GM19452 (cell line): ENCODE measurements at regions not wholly inside any gene's neighbourhood (a gene's known extent, or its start where the extent isn't known, plus 50 kb on each side); places are given as distances from the start of the nearest gene placed in this dataset.

Source experiments
- ATAC-seq: cut with Tn5 transposase; IDR thresholded peaks from one replicate; pipeline ENCODE4 v1.9.1; 2021; ENCODE audit not compliant: unreplicated experiment

- ATAC-seq, result no peak
Observed at GRCh38 chr4:33171873-33172525, 2451.8 kb downstream of the PCDH7 start.

DNA sequence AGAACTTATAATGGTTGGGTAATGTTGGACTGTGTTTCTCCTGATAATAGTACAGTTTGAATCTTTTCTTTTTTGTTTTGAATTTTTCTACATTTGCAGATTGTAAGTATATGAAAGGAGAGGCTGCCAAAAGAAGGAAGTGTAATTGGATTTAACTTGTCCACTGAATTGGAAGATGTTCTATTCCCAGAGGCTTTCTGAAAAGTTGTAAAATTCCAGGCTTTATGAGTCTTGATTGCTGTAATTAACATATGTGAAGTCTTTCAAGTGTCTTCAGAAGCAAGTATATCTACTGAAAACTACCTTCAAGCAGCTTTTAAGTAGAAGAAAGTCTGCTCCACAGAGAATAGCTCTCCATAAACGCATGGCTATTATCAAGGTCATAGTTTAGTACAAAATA, 2456.4 kb downstream of the PCDH7 start:
- no peak for ATAC-seq

GRCh38 chr4:33184657-33185290, 2464.6 kb downstream of the PCDH7 start:
- peak; percentile 95 for ATAC-seq

GRCh38 chr4:33187035-33187434, 2466.9 kb downstream of the PCDH7 start:
- ATAC-seq, result peak; percentile 47

DNA sequence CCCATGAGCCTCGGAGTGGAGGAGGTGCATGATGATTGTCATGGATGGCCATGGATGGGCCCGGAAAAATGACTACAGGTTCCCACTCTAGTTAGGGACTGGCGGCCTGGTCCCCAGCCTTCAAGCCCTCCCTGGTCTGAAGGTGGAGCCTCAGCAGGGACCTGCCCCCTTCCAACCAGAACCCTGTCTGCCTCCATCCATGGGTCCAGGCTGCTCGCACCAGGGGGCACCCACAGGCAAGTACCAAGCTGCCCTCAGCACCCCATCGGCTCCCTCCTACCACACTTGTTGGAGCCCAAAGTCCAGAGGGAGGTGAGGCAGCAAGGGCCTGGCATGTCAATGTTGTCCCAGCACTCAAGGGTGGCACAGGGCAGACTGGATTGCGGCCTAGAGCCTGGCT, 2468.6 kb downstream of the PCDH7 start:
- ATAC-seq, result no peak

- no peak for ATAC-seq
Observed at GRCh38 chr4:33189169-33189568, 2469.0 kb downstream of the PCDH7 start.

DNA sequence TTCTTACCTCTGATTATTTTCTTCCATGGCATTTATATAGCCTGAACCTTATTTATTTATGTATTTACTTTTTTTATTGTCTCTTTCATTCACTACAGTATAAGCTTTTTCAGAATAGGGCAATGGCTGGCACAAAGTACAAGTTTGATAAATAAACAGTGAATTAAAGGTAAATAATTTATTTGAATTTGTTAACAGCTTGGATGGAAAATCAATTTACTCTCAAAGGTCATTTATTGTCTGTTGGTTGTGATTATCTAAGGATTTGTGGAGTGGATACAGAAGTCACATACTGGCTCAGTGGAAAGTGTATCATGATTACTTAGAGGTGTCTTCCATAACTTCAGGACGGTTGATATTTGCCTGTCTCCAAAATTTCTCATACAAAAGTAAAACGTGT, 2472.9 kb downstream of the PCDH7 start:
- no peak for ATAC-seq

DNA sequence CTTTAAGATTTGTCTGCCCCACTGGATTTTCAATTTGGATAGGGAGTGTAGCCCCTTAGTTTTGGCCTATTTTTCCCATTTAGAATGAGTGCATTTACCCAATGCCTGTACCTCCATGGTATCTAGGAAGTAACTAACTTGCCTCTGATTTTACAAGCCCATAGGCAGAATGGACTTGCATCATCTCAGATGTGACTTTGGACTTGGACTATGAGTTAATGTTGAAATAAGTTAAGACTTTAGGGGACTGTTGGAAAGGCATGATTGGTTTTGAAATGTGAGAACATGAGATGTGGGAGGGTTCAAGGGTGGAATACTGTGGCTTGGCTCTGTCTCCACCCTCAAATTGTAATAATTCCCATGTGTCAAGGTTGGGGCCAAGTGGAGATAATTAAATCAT, 2480.2 kb downstream of the PCDH7 start:
- ATAC-seq, result no peak

- ATAC-seq, result no peak
Observed at GRCh38 chr4:33218238-33218637, 2498.1 kb downstream of the PCDH7 start.

DNA sequence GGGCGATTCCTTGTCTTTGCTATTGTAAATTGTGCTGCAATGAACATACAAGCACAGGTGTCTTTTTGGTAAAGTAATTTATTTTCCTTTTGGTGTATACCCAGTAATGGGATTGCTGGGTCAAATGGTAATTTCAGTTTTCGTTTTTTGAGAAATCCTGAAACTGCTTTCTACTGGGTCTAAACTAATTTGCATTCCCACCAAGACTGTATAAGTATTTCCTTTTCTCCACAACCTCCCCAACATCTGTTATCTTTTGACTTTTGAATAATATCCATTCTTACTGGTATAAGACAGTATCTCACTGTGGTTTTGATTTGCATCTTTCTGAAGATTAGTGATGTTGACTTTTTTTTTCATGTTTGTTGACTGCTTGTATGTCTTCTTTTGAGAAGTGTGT, 2506.0 kb downstream of the PCDH7 start:
- peak; percentile 79 for ATAC-seq

GRCh38 chr4:33226783-33227182, 2506.6 kb downstream of the PCDH7 start:
- no peak for ATAC-seq

DNA sequence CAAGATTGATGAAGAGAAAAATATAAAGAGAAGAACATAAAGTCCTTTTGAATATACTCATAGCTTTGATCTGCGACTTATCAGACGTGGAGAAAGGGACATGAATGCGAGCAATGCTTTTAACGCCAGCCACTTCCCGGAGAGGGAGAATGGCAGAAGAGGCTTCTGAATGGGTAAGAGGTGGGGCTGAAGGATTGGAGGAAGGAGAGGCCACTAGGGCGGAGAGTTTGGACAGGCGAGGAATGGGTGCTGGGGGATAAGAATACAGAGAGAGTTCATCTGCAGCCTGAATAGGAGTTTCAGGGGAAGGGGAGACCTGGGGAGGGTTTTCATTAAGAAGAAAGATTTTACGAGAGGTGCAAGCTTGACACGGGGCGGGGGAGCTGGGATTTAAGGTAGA, 2534.9 kb downstream of the PCDH7 start:
- no peak for ATAC-seq

DNA sequence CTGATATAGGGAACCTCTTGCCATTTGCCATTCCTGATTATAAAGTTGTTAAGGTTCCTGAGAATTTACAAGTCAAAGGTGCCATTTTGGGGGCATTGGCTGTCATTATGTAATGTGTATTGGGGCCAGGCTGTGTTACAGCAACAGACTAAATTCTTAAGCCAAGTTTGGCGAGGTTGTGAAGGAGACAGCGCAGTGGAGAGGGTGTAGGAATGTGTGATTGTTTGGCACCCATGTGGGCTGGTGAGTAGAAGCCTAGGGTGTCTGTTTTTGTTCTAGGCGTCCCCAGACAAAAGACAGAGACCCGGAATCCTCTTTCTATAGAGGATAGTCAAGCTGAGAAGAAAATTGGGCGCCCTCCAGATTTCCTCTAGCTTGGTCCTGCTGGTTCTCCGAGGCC, 2535.3 kb downstream of the PCDH7 start:
- no peak for ATAC-seq

DNA sequence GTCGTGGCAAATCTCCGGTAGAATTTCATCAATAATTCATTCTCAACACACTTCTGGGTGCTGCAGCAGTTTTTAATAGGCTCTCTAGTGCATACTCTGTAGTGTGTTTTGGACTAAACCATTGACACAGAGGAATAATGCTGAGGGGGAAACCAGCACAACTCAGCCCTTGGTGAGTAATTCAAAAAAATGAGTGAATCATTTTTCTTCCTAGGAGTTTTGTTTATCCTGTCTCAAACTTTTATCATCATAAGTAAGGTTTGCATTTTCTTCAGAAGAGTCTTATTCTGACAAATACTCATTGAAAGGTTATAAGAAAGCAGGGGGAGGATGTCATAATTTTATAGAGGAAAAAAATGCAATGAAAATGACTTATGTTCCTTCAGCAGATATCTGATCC, 2542.7 kb downstream of the PCDH7 start:
- ATAC-seq, result no peak

DNA sequence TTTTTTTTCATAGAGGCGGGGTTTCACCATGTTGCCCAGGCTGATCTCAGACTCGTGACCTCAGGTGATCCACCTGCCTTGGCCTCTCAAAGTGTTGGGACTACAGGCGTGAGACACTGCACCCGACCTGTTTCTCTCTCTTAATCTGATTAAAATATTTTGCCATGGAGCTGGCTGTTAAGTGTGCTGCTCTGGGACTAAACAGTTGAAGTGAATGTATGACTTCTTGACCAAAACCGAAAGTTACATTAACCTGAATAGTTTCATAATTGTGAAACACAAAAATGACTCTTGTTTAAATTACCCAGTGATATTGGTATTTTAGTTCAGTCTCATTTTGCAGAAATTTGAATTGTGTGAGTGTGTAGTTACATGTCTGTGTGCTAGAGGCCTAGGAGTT, 2548.6 kb downstream of the PCDH7 start:
- ATAC-seq, result no peak

- no peak for ATAC-seq
Observed at GRCh38 chr4:33270403-33270802, 2550.2 kb downstream of the PCDH7 start.

GRCh38 chr4:33272722-33273121, 2552.6 kb downstream of the PCDH7 start:
- no peak for ATAC-seq

DNA sequence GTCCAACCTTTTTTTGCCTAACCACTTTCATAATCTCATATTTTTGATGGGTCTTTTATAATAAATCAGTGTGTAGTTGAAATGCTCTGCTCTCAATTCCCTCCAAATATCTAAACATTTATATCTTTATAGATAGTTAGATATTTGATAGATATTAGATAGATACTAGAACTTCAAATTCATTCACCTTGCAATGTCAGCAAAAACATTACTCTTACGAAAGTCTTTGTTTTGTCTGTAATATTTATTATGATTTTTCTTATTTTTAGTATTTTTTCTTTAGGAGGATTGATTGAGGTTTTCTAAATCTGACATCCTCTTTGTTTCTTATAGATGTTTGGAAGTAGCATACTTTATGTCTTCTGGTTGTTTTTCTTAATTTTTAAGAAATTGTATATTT, 2563.6 kb downstream of the PCDH7 start:
- ATAC-seq, result no peak

GRCh38 chr4:33296876-33297455, 2576.8 kb downstream of the PCDH7 start:
- ATAC-seq, result no peak

DNA sequence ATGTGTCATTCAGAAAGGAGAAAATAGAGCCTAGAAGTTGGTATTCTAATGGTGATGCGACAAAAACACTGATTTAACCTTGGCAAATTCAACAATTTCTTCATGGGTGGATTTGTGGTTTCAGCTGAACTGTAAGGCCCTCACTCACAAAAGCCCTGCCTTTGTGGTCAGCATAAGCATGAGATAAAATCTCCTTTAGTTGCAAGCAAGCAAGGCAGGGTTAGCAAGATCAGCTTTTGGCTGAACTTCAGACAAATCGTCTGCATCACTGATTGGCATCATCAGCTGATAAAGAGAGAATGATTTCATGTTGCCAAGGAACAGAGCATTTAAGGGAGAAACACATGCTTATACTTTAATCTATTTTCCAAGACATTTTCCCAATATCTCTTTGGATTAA, 2582.2 kb downstream of the PCDH7 start:
- no peak for ATAC-seq

DNA sequence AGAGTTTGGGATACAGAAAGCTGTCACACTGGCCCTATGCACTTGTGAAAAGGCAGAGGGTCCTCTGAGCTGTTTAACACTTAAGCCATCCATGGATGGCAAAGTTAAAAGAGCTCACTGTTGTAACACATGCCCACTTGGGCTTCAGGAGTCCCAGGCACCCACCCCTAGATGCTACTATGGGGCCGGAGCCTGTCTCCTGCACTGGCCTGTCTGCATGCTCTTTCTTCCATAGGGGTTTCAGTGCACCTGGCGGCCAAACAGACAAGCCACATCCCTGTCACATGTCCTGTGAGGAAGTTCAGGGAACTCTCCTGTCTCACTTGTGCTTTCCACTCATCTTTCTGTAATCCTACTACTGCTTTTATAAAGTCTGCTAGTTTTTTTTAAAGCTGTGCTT, 2586.0 kb downstream of the PCDH7 start:
- ATAC-seq, result no peak

GRCh38 chr4:33316033-33316432, 2595.9 kb downstream of the PCDH7 start:
- ATAC-seq, result no peak

DNA sequence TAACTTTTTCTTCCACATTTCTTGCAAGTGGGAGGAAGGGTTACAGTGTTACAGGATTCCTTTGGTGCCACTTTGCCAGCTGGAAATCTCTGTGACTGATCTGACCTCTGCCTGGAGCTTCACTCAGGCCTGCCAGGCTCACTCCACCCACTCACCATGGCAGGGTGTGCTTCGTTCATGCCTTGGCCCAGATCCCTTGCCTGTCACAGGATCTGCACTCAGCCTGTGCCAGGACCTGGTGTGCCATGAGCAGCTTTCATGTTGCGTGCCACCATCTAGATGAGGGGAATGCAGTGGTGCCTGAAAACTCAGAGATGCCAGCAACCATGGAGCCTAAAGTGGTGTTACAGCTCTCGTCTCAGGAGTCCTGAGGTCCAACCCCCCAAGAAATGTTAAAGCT, 2596.4 kb downstream of the PCDH7 start:
- ATAC-seq, result no peak
